ENCODE measurements at regions not wholly inside any gene's neighbourhood (a gene's known extent, or its start where the extent isn't known, plus 50 kb on each side); places are given as distances from the start of the nearest gene placed in this dataset.

- TF ChIP-seq ZFX (IDR thresholded peaks at IDR 0.05; ENCODE audit: borderline replicate concordance) (no peak), CTCF (IDR thresholded peaks at IDR 0.05) (no peak)
Measured at GRCh38 chr4:171721937-171722336, 91.3 kb upstream of the GALNTL6 start.
